GM18867 (cell line): ENCODE measurements at regions not wholly inside any gene's neighbourhood (a gene's known extent, or its start where the extent isn't known, plus 50 kb on each side); places are given as distances from the start of the nearest gene placed in this dataset.

Experiments used
- ATAC-seq: cut with Tn5 transposase; IDR thresholded peaks from one replicate; pipeline ENCODE4 v1.9.1; 2021; ENCODE audit warnings: mild to moderate bottlenecking, moderate library complexity; ENCODE audit not compliant: unreplicated experiment

GRCh38 chr7:148472406-148472805, 118.2 kb upstream of the C7orf33 start:
- ATAC-seq = no peak

GRCh38 chr7:148473703-148474480, 116.7 kb upstream of the C7orf33 start:
- ATAC-seq = no peak

DNA sequence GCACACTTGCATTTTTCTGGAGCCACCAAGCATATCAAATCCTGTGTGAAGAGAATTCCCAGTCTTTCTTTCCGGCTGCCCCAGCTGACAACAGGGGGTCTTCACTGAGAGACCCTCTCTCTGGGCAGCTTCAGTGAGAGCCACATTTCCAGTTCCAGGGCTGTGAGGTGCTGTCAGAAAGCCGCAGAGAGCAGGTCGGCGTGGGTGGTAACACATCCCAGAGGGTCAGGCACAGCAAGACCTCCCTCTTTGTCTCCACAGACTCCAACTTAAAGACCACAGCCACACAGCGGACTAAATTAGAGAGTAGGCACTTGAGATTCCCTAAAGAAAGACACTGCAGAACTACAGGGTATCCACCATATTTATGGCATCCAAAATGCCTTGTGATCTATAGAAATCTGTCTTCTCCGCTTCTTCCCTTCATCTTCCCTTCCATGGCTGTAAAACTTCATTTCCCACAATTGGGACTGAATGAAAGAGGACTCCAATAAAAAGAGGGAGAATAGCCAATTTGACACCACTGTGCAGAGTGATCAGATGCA, 116.0 kb upstream of the C7orf33 start:
- ATAC-seq = no peak

DNA sequence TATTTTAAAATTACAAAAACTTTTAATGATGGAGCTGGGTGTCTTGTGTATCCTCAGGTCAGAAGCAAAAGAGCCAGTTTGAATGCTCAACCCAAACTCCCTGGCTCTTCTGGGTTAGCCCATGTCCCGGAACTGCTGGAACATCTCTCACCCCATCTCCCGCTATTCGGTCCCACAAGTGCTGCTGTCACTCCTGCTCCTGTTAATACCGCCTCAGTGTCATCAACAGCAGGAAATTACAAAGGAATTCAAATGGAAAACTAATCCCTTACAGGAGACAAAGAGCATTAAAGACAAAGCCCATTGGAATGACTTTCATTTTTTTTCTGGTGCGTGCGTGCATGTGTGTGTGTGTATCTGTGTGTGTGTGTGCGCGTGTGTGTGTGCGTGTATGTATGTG, 112.0 kb upstream of the C7orf33 start:
- ATAC-seq = no peak

DNA sequence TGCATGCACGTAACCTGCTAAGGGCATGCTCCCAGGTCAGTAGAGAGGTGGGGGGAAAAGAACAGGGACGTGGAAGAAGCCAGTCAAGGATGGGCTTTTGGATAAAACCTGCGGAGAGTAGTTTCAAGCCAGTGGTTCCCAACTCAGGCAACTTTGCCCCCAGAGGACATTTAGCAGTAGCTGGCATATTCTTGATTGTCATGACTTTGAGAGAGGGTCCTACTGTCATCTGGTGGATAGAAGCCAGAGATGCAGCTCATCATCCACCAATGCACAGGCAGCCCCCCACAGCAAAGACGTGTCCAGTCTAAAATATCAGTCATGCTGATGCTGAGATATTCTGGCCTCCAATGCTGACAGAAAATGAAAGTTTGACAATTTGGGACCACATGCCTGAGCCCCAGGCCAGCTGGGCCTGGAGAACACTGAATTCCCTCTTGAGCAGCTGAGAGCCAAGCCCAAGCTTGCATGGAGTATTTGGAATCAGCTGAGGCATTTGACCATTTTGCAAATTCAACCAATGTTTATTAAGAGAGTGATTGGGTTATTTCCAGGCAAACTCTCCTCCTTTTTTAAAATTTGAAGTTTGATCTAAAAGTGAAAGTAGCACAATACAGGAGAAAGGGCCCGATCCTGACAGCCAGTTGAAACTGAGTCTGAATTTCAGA, 110.0 kb upstream of the C7orf33 start:
- no peak for ATAC-seq

- no peak for ATAC-seq
Measured at GRCh38 chr7:148481147-148481526, 109.4 kb upstream of the C7orf33 start.

- no peak for ATAC-seq
Measured at GRCh38 chr7:148481971-148482626, 108.5 kb upstream of the C7orf33 start.

DNA sequence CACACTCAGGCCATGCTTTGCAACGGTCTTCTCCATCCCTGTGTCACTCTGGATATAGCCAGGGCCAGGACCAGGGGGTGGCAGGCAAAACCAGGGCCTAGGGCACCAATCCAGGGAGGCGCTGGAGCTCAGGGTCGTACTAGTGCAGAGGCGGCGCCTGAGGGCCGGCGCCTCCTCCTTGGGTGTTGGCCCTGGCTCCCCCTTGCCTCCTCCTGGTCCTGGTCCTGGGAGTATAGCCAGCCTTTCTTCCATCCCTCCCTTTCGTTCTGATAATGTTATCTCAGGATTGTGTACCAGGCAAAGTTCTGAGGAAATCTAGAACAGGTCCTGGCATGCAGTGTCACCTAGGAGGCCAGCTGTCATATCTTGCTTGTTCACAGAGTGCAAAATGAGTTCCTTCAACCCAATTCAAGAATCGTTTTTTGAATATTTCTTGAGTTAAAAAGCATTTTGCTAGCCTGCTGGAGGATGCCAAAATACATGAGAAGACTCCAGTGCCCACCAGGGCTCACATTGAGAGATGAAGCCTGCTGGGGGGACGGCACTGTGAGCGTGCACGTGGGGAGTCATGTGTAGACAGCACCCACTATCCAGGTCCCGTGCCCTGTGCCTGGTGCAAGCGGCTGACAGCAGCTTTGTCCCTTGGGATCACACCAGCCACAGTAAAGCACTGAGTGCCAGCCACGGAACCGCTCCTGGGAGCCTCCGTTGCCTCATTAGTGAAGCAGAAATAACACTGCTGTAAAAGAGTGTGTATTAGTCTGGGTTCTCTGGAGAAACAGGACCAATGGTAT, 106.9 kb upstream of the C7orf33 start:
- no peak for ATAC-seq

DNA sequence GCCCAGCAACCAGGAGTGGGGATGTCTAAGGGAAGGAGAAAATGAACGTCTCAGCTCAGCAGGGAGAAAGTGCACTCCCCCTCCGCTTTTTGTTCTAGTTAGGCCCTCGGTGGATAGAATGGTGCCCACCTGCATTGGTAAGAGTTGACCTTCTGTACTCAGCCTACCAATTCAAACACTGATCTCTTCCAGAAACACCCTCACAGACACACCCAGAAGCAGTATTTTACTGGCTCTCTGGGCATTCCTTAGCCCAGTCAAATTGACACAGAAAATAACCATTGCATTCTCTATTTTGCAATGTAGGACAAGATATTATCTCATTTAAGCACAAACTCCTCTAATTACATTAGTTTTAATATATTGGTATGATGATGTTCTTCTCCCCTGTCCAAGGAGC, 106.1 kb upstream of the C7orf33 start:
- no peak for ATAC-seq

DNA sequence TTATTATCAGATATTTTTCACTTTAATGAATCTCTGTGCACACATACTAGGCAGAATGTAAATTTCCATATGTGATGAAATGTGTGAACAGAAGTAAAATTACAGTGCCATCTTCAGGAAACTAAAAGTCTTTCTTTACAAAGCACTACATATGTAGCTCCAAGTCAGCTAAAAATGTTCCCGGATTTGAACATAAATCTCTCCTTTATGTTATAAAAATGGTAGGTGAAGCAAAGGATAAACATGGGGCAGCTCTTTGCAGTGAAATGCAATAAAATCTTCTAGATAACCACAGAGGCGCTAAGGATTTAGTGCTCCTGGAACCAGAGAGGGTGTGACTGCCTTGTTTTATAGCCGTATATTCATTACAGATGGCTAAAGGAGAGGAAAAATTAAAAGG, 104.9 kb upstream of the C7orf33 start:
- no peak for ATAC-seq

DNA sequence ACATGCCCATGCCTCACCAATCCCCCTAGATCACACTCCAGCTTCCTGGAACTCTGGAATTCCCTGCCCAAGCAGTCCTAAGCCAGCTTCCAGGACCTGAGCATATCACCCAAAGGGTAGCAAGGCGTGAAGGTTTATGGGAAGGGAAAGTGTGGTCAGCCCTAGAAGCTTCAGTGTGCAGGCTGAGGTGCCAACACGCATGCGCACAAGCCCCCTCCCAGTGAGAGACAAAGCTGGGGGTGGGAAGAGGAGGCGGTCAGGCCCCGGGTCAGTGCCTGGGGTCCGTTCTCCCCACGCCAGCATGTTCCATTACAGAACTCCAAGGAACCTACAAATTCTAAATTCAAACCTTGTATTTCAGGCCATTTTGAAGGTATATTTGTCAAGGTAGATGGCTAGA, 103.6 kb upstream of the C7orf33 start:
- ATAC-seq = no peak

GRCh38 chr7:148487912-148488311, 102.7 kb upstream of the C7orf33 start:
- no peak for ATAC-seq

GRCh38 chr7:148489678-148490077, 100.9 kb upstream of the C7orf33 start:
- no peak for ATAC-seq

DNA sequence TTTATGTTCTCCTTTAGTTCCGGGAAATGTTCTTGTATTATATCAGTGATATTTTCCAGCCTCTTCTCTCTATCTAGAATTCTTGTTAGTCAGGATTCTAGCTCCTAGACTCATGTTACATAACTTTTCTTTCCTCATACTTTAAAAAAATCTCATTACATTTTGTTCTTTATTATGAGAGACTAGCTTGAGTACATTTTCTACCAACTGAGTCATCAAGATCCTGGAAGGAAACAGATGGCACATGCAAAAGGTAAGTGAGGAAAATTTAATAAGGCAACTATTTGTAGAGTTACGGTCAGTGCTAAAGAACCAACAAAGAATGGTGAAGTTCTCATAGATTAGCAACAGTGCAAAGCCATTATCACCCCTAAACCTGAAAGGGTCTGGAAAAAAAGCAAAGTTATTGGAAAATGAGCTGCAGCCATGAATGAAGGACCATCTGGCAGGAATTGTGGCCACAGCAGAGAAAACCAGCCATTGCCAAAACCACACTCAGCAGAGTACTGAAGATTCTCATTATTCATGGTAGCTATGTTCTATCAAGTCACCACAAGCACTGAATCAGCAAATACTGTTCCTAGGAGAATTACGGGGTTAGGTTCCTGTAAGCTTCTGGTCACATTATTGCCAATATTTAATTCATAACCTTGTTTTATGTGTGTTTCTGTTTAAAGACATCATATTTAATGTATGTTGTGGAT, 98.3 kb upstream of the C7orf33 start:
- ATAC-seq = no peak

GRCh38 chr7:148495605-148496004, 95.0 kb upstream of the C7orf33 start:
- no peak for ATAC-seq

GRCh38 chr7:148500978-148501377, 89.6 kb upstream of the C7orf33 start:
- ATAC-seq = peak; percentile 11

GRCh38 chr7:148503900-148504487, 86.6 kb upstream of the C7orf33 start:
- no peak for ATAC-seq

DNA sequence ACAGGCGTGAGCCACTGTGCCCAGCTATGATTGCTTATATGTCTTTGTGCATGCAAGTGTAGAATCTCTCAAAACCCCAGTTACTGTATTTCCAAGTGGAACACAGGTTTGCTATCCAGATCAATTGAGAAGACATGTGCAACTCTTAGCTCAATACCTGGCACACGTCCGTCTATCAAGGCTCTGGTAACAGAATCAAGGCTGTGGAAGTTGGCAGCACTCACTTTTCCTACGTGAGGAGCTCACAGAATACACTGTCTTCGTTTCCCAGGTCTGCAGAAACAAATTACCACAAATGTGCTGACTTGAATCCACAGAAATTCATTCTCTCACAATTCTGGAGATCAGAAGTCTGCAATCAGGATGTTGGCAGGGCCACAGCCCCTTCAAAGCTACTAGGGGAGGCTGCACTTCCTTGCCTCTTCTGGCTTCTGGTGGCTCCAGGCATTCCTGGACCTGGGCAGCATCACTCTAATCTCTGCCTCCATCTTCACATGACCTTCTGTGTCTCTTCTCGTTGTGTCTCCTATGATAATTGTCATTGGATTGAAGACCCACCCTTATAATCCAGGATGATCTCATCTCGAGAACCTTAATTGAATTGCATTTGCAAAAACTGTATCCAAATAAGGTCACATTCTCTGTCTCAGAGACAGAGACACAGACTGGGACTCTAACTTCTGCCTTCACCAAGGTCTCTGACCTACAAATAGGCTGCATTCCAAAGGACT, 84.8 kb upstream of the C7orf33 start:
- ATAC-seq = no peak

DNA sequence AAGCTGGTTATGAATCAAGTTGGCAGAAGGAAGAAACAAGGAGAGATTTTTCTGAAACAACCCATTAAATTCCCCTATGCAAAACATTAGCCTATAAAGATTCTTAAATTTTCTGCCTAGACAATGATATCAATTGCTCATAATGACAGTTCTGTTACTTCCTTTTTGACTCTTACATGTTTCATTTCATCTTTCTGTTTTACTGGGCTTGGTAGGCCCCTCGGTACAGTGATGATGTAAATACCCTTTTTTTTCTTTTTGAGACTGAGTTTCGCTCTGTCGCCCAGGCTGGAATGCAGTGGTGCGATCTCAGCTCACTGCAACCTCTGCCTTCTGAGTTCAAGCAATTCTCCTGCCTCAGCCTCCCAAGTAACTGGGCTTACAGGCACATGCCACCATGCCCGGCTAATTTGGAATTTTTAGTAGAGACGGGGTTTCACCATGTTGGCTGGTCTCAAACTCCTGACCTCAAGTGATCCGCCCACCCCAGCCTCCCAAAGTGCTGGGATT, 83.4 kb upstream of the C7orf33 start:
- peak; percentile 99 for ATAC-seq
